Right lobe of liver (tissue), 4 donors: ENCODE measurements at regions not wholly inside any gene's neighbourhood (a gene's known extent, or its start where the extent isn't known, plus 50 kb on each side); places are given as distances from the start of the nearest gene placed in this dataset.

ENCODE experiments used
- POLR2A ChIP-seq: fragments of 450-650 bp; IDR thresholded peaks from one replicate; pipeline ENCODE4 v1.6.1; 2017; ENCODE audit warnings: antibody characterized with exemption, mild to moderate bottlenecking
- TF ChIP-seq, protein P1 (sequence below), 4 donors: fragments of 200-600 bp in 3 of 4; fragments of 450-650 bp in 1 of 4; IDR thresholded peaks; one replicate each; pipeline versions ENCODE4 v1.5.1 to v1.8.0; 2016 to 2022; ENCODE audit warnings: antibody characterized with exemption in 4 of 4, mild to moderate bottlenecking in 2 of 4
- donor health status: DM: no; HTN: no; CAD: no.
- donor health status: DM: no; HTN: no; CAD: no.
- donor health status: DM: no; HTN: yes; CAD: no.

DNA sequence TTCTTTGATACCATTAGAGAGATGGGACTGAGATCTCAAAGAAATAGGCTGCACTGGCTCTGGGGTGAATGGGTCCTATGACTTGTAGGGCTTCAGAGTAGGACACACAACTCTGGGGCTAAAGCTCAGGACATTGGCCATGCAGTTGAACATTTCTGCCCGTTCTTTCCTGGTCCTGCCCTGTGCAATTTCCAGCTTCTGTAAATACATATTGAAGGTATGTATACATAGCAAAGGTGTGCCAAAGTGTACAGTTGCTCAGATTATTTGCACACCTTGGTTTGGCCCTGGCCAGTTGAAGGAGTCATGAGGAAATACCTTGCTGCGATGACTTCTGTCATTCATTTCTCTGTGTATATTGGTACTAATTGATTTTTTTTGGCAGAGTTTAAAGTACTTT is 52.8 kb upstream of the TAF11L2 start:
- TF ChIP-seq, protein P1, sequence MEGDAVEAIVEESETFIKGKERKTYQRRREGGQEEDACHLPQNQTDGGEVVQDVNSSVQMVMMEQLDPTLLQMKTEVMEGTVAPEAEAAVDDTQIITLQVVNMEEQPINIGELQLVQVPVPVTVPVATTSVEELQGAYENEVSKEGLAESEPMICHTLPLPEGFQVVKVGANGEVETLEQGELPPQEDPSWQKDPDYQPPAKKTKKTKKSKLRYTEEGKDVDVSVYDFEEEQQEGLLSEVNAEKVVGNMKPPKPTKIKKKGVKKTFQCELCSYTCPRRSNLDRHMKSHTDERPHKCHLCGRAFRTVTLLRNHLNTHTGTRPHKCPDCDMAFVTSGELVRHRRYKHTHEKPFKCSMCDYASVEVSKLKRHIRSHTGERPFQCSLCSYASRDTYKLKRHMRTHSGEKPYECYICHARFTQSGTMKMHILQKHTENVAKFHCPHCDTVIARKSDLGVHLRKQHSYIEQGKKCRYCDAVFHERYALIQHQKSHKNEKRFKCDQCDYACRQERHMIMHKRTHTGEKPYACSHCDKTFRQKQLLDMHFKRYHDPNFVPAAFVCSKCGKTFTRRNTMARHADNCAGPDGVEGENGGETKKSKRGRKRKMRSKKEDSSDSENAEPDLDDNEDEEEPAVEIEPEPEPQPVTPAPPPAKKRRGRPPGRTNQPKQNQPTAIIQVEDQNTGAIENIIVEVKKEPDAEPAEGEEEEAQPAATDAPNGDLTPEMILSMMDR (IDR thresholded peaks at IDR 0.05) = no peak
- TF ChIP-seq POLR2A = no peak
